Hepatocyte (in vitro differentiated cells): ENCODE measurements at regions not wholly inside any gene's neighbourhood (a gene's known extent, or its start where the extent isn't known, plus 50 kb on each side); places are given as distances from the start of the nearest gene placed in this dataset.
A peak's percentile ranks its signal among the peaks of the same experiment; 100 is the strongest.

Experiments used
- DNase-seq: peaks from one replicate; pipeline ENCODE4 v3.0.0-alpha.2; 2016; ENCODE audit warnings: low spot score
- H2AFZ ChIP-seq: fragments of 200-600 bp; sonication (generic); 2 replicates; pipeline ENCODE4 v1.6.0; 2016; ENCODE audit warnings: antibody characterized with exemption, mild to moderate bottlenecking
- H3K27ac ChIP-seq: fragments of 200-600 bp; sonication (generic); 2 replicates; pipeline ENCODE4 v1.5.1; 2016; ENCODE audit warnings: mild to moderate bottlenecking
- H3K27me3 ChIP-seq: fragments of 200-600 bp; sonication (generic); 2 replicates; pipeline ENCODE4 v1.6.1; 2016
- H3K36me3 ChIP-seq: fragments of 200-600 bp; sonication (generic); replicated peaks from 2 replicates; pipeline ENCODE4 v1.5.1; 2016; ENCODE audit warnings: low read depth; ENCODE audit not compliant: insufficient read depth
- H3K4me1 ChIP-seq: fragments of 200-600 bp; sonication (generic); 2 replicates; pipeline ENCODE4 v1.5.1; 2016; ENCODE audit warnings: mild to moderate bottlenecking, moderate library complexity; ENCODE audit not compliant: insufficient read depth
- H3K4me2 ChIP-seq: fragments of 200-600 bp; sonication (generic); 2 replicates; pipeline ENCODE4 v1.6.0; 2016
- H3K4me3 ChIP-seq: fragments of 200-600 bp; sonication (generic); 2 replicates; pipeline ENCODE4 v1.5.1; 2016; ENCODE audit warnings: mild to moderate bottlenecking
- H3K79me2 ChIP-seq: fragments of 200-600 bp; sonication (generic); 2 replicates; pipeline ENCODE4 v1.6.0; 2017; ENCODE audit warnings: mild to moderate bottlenecking
- H3K9me2 ChIP-seq: fragments of 200-600 bp; sonication (generic); replicated peaks from 2 replicates; pipeline ENCODE4 v1.6.0; 2017; ENCODE audit warnings: mild to moderate bottlenecking; ENCODE audit not compliant: insufficient read depth
- H3K9me3 ChIP-seq: fragments of 200-600 bp; sonication (generic); 2 replicates; pipeline ENCODE4 v1.5.1; 2016; ENCODE audit warnings: low read depth, mild to moderate bottlenecking
- H4K20me1 ChIP-seq: fragments of 200-600 bp; sonication (generic); 2 replicates; pipeline ENCODE4 v1.6.0; 2016; ENCODE audit warnings: mild to moderate bottlenecking; ENCODE audit not compliant: insufficient read depth, poor library complexity, severe bottlenecking
- CTCF ChIP-seq: fragments of 200-600 bp; sonication (generic); IDR thresholded peaks from 2 replicates; pipeline ENCODE4 v1.5.1; 2016; ENCODE audit warnings: antibody characterized with exemption, mild to moderate bottlenecking; ENCODE audit not compliant: poor library complexity
- EZH2 ChIP-seq: fragments of 200-600 bp; sonication (generic); IDR thresholded peaks from 2 replicates; pipeline ENCODE4 v1.6.1; 2016; ENCODE audit warnings: antibody characterized with exemption, mild to moderate bottlenecking, borderline replicate concordance
- EZH2phosphoT487 ChIP-seq: fragments of 200-600 bp; sonication (generic); IDR thresholded peaks from one replicate; pipeline ENCODE4 v1.6.1; 2018; ENCODE audit warnings: antibody characterized with exemption, mild to moderate bottlenecking, low read depth, moderate library complexity; ENCODE audit not compliant: unreplicated experiment, severe bottlenecking
- WGBS: methylation state at CpG from one replicate; pipeline ENCODE4 v1.1.6; 2016; ENCODE audit warnings: low lambda C conversion rate; ENCODE audit errors: missing lambda C conversion rate; 5-methylcytosine and 5-hydroxymethylcytosine counted together

DNA sequence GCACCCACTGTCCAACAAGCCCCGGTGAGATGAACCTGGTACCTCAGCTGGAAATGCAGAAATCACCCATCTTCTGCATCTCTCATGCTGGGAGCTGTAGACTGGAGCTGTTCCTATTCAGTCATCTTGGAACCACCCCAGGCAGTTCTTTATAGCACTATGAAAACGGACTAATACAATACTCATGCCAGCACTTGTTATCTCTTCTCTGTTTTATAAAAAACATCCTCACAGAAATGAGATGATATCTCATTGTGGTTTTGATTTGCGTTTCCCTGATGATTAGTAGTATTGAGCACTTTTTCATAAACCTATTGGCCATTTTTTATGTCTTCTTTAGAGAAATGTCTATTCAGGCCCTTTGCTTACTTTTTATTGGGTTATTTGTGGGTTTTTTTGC is 156.2 kb upstream of the ARPP21 start:
- Histone ChIP-seq H3K9me3 (no peaks in the 10 kb centered on the region), H3K4me2 (no peak overlapping the region), H3K9me2 (no peaks in the 10 kb centered on the region), H2AFZ (no peak overlapping the region), H3K4me1 (peaks cover 3% of the 10 kb centered on the region), H4K20me1 (no peaks in the 10 kb centered on the region), H3K4me3 (no peak overlapping the region), H3K27ac (no peak overlapping the region), H3K27me3 (no peaks in the 10 kb centered on the region), H3K79me2 (no peaks in the 10 kb centered on the region), H3K36me3 (no peaks in the 10 kb centered on the region)
- WGBS = 77% methylated on average over 3 of the region's 3 CpGs
- TF ChIP-seq CTCF (no peak), EZH2phosphoT487 (no peak), EZH2 (no peak)
- DNase-seq = no peak

GRCh38 chr3:35484929-35485530 is 154.3 kb upstream of the ARPP21 start:
- TF ChIP-seq EZH2phosphoT487 = no peak
- TF ChIP-seq EZH2 = no peak
- no peak for TF ChIP-seq CTCF
- no peak overlapping the region for H3K4me3 ChIP-seq
- H3K4me2 ChIP-seq = no peak overlapping the region
- no peak overlapping the region for H2AFZ ChIP-seq
- no peaks in the 10 kb centered on the region for H3K9me3 ChIP-seq
- no peaks in the 10 kb centered on the region for H3K79me2 ChIP-seq
- DNase-seq = no peak
- no peaks in the 10 kb centered on the region for H4K20me1 ChIP-seq
- H3K27ac ChIP-seq = no peak overlapping the region
- H3K9me2 ChIP-seq = no peaks in the 10 kb centered on the region
- H3K27me3 ChIP-seq = no peaks in the 10 kb centered on the region
- no peaks in the 10 kb centered on the region for H3K36me3 ChIP-seq
- H3K4me1 ChIP-seq = peaks cover 3% of the 10 kb centered on the region
- 57% methylated on average over 1 of the region's 1 CpG for whole genome bisulfite sequencing

DNA sequence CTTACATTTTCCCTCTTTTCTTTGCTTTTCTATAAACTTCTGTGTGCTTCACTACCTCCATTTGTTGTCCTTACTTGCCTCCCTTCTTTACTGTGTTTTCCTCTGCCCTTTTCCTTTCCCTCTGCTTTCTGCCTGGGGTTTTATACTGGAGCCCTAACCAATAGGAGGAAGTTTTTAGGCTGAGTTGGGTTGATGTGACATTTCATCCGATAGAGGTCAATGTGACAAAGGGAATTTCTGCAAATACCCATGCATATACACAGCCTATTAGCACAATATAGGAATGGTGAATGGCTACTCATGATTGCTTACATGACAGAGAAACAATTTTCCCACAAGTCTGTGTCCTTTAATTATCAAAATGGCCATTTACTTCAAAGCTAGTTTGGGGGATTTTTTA is 153.0 kb upstream of the ARPP21 start:
- DNase-seq = no peak
- Histone ChIP-seq H3K36me3 (no peaks in the 10 kb centered on the region), H2AFZ (no peak overlapping the region), H3K9me2 (no peaks in the 10 kb centered on the region), H3K4me1 (peaks cover 3% of the 10 kb centered on the region), H3K27me3 (no peaks in the 10 kb centered on the region), H3K4me2 (no peak overlapping the region), H3K9me3 (no peaks in the 10 kb centered on the region), H4K20me1 (no peaks in the 10 kb centered on the region), H3K4me3 (no peak overlapping the region), H3K79me2 (no peaks in the 10 kb centered on the region), H3K27ac (peak overlapping the region; percentile 4)
- 55% methylated on average over 1 of the region's 1 CpG for WGBS
- TF ChIP-seq EZH2 = no peak
- no peak for TF ChIP-seq CTCF
- TF ChIP-seq EZH2phosphoT487 = no peak

- Histone ChIP-seq H2AFZ (no peak overlapping the region), H4K20me1 (no peaks in the 10 kb centered on the region), H3K27me3 (no peaks in the 10 kb centered on the region), H3K36me3 (no peaks in the 10 kb centered on the region), H3K79me2 (no peaks in the 10 kb centered on the region), H3K9me3 (no peaks in the 10 kb centered on the region), H3K4me2 (no peak overlapping the region), H3K9me2 (no peaks in the 10 kb centered on the region), H3K4me3 (no peak overlapping the region), H3K4me1 (peaks cover 3% of the 10 kb centered on the region), H3K27ac (no peak overlapping the region)
- TF ChIP-seq EZH2 (no peak), EZH2phosphoT487 (no peak), CTCF (no peak)
- no peak for DNase-seq
- 71% methylated on average over 2 of the region's 2 CpGs for WGBS
These were observed 151.9 kb upstream of the ARPP21 start for GRCh38 chr3:35487376-35487775.
